Upper lobe of left lung (tissue), 6 donors: ENCODE measurements at regions not wholly inside any gene's neighbourhood (a gene's known extent, or its start where the extent isn't known, plus 50 kb on each side); places are given as distances from the start of the nearest gene placed in this dataset.

Experiments used
- ATAC-seq, 2 donors: fragments of 200-7000 bp; cut with Tn5 transposase; one replicate each; pipeline ENCODE4 v1.9.1; 2022; ENCODE audit warnings: mild to moderate bottlenecking in 2 of 2, moderate library complexity in 2 of 2; ENCODE audit not compliant: low FRiP score in 2 of 2
- DNase-seq, 2 donors: peaks; one replicate each; pipeline ENCODE4 v3.0.0-alpha.2; 2019 to 2020
- H3K27ac ChIP-seq, 4 donors: fragments of 200-600 bp; sonication (generic); one replicate each; pipeline ENCODE4 v1.5.1; 2016 to 2019
- H3K27me3 ChIP-seq, 4 donors: fragments of 200-600 bp; sonication (generic); one replicate each; pipeline ENCODE4 v1.5.1; 2017 to 2019
- H3K36me3 ChIP-seq, 4 donors: fragments of 200-600 bp; sonication (generic); one replicate each; pipeline ENCODE4 v1.5.1; 2016 to 2019
- H3K4me1 ChIP-seq, 4 donors: fragments of 200-600 bp; sonication (generic); one replicate each; pipeline ENCODE4 v1.5.1; 2018 to 2019
- H3K4me3 ChIP-seq, 4 donors: fragments of 200-600 bp; sonication (generic); one replicate each; pipeline ENCODE4 v1.5.1; 2017 to 2019; ENCODE audit warnings: mild to moderate bottlenecking in 2 of 4, moderate library complexity in 1 of 4
- H3K9me3 ChIP-seq, 4 donors: fragments of 200-600 bp; sonication (generic); one replicate each; pipeline ENCODE4 v1.5.1; 2018 to 2019
- CTCF ChIP-seq, 6 experiments: fragments of 450-650 bp in 4 of 6; fragments of 200-600 bp in 2 of 6; sonication (generic) in 2 of 6; IDR thresholded peaks; one replicate each; pipeline ENCODE4 v1.5.1; 2016 to 2019; ENCODE audit warnings: antibody characterized with exemption in 6 of 6
- EP300 ChIP-seq, 4 donors: sonication (generic); formaldehyde crosslinking; IDR thresholded peaks; one replicate each; pipeline ENCODE4 v1.5.1; 2017; ENCODE audit warnings: antibody characterized with exemption in 4 of 4, control low read depth in 2 of 4
- POLR2A ChIP-seq, 4 donors: fragments of 450-650 bp; IDR thresholded peaks; one replicate each; pipeline ENCODE4 v1.5.1; 2016 to 2017; ENCODE audit warnings: antibody characterized with exemption in 4 of 4, mild to moderate bottlenecking in 2 of 4
- POLR2AphosphoS5 ChIP-seq, 2 donors: sonication (generic); formaldehyde crosslinking; IDR thresholded peaks; one replicate each; pipeline ENCODE4 v1.5.1; 2017; ENCODE audit warnings: antibody characterized with exemption in 2 of 2
- WGBS, 2 donors: methylation state at CpG; one replicate each; pipeline ENCODE4 v1.1.5; 2017 to 2018; 5-methylcytosine and 5-hydroxymethylcytosine counted together
- donor health status: DM: no; HTN: no; CAD: no; lungs with moderate emphysema.
- donor health status: DM: no; HTN: yes; CAD: no; lungs with severe emphysema.

- no peak for DNase-seq
- TF ChIP-seq CTCF (IDR thresholded peaks at IDR 0.05) (no peak), EP300 (IDR thresholded peaks at IDR 0.05) (no peak), POLR2A (IDR thresholded peaks at IDR 0.05) (no peak), POLR2AphosphoS5 (IDR thresholded peaks at IDR 0.05) (no peak)
- H3K27me3 ChIP-seq = no peaks in the 10 kb centered on the region
These were observed 53.0 kb upstream of the FCN1 start for GRCh38 chr9:134970719-134971118.

GRCh38 chr9:134971196-134971595, 53.5 kb upstream of the FCN1 start:
- Histone ChIP-seq H3K27me3 (no peaks in the 10 kb centered on the region), H3K27ac (no peak overlapping the region), H3K4me1 (no peaks in the 10 kb centered on the region), H3K36me3 (no peaks in the 10 kb centered on the region), H3K9me3 (no peaks in the 10 kb centered on the region), H3K4me3 (no peak overlapping the region)
- ATAC-seq (no peak), DNase-seq (no peak)
- TF ChIP-seq EP300 (IDR thresholded peaks at IDR 0.05) = no peak
- TF ChIP-seq CTCF (IDR thresholded peaks at IDR 0.05) = no peak
- no peak for TF ChIP-seq POLR2A (IDR thresholded peaks at IDR 0.05)
- 87 to 97% methylated on average over 3 to 7 of the region's 7 CpGs for WGBS, 2 donors

More at GRCh38 chr9:134970719-134971118, 53.0 kb upstream of the FCN1 start:
- WGBS, 2 donors = 67 to 72% methylated on average over 7 of the region's 7 CpGs
- no peak for ATAC-seq
- Histone ChIP-seq H3K36me3 (no peaks in the 10 kb centered on the region), H3K4me3 (no peak overlapping the region), H3K27ac (no peak overlapping the region), H3K4me1 (no peaks in the 10 kb centered on the region), H3K9me3 (no peaks in the 10 kb centered on the region)

- no peak for TF ChIP-seq POLR2A (IDR thresholded peaks at IDR 0.05)
- TF ChIP-seq EP300 (IDR thresholded peaks at IDR 0.05) = no peak
- no peak for TF ChIP-seq POLR2AphosphoS5 (IDR thresholded peaks at IDR 0.05)
- no peak for TF ChIP-seq CTCF (IDR thresholded peaks at IDR 0.05)
- Histone ChIP-seq H3K9me3 (no peaks in the 10 kb centered on the region), H3K36me3 (no peaks in the 10 kb centered on the region), H3K27ac (no peak overlapping the region), H3K4me3 (no peak overlapping the region), H3K4me1 (no peaks in the 10 kb centered on the region), H3K27me3 (no peaks in the 10 kb centered on the region)
- DNase-seq = no peak
- no peak for ATAC-seq
- 78 to 82% methylated on average over 4 of the region's 4 CpGs for WGBS, 2 donors
These were observed 54.0 kb upstream of the FCN1 start for GRCh38 chr9:134971696-134972095.

GRCh38 chr9:134972140-134972539, 54.4 kb upstream of the FCN1 start:
- H3K9me3 ChIP-seq = no peaks in the 10 kb centered on the region
- H3K4me1 ChIP-seq = no peaks in the 10 kb centered on the region
- H3K27me3 ChIP-seq = no peaks in the 10 kb centered on the region
- no peak overlapping the region for H3K4me3 ChIP-seq
- ATAC-seq (no peak), DNase-seq (no peak)
- WGBS, 2 donors = 83 to 90% methylated on average over 5 to 9 of the region's 9 CpGs
- no peak for TF ChIP-seq POLR2A (IDR thresholded peaks at IDR 0.05)
- no peak for TF ChIP-seq EP300 (IDR thresholded peaks at IDR 0.05)
- TF ChIP-seq CTCF (IDR thresholded peaks at IDR 0.05) = no peak
- TF ChIP-seq POLR2AphosphoS5 (IDR thresholded peaks at IDR 0.05) = no peak
- H3K27ac ChIP-seq = no peak overlapping the region
- H3K36me3 ChIP-seq = no peaks in the 10 kb centered on the region

GRCh38 chr9:134975253-134975652, 57.5 kb upstream of the FCN1 start:
- TF ChIP-seq POLR2AphosphoS5 (IDR thresholded peaks at IDR 0.05) (no peak), EP300 (IDR thresholded peaks at IDR 0.05) (no peak), POLR2A (IDR thresholded peaks at IDR 0.05) (no peak), CTCF (IDR thresholded peaks at IDR 0.05) (no peak)
- H3K4me3 ChIP-seq = no peak overlapping the region
- WGBS, 2 donors = 81 to 96% methylated on average over 1 of the region's 1 CpG
- no peaks in the 10 kb centered on the region for H3K27me3 ChIP-seq
- no peak overlapping the region for H3K27ac ChIP-seq
- H3K4me1 ChIP-seq = no peaks in the 10 kb centered on the region
- DNase-seq (no peak), ATAC-seq (no peak)
- no peaks in the 10 kb centered on the region for H3K9me3 ChIP-seq
- no peaks in the 10 kb centered on the region for H3K36me3 ChIP-seq
